HepG2 (cell line): ENCODE measurements at regions not wholly inside any gene's neighbourhood (a gene's known extent, or its start where the extent isn't known, plus 50 kb on each side); places are given as distances from the start of the nearest gene placed in this dataset.

Source experiments
- CAMTA2 ChIP-seq: sonication (generic); formaldehyde crosslinking; IDR thresholded peaks from 2 replicates; pipeline ENCODE4 v1.4.0; 2020; ENCODE audit warnings: mild to moderate bottlenecking, missing genetic modification reagents, borderline replicate concordance
- CENPBD1 ChIP-seq: sonication (generic); formaldehyde crosslinking; IDR thresholded peaks from 2 replicates; pipeline ENCODE4 v1.8.0; 2022; ENCODE audit warnings: missing genetic modification reagents, low read depth, mild to moderate bottlenecking, borderline replicate concordance
- FOXJ3 ChIP-seq: sonication (generic); formaldehyde crosslinking; IDR thresholded peaks from 2 replicates; pipeline ENCODE4 v1.4.0; 2020; ENCODE audit warnings: missing genetic modification reagents, mild to moderate bottlenecking, borderline replicate concordance
- HDAC6 ChIP-seq: fragments of 200-600 bp; sonication (generic); IDR thresholded peaks from 2 replicates; pipeline ENCODE4 v1.7.0; 2017; ENCODE audit warnings: mild to moderate bottlenecking, antibody characterized with exemption, low read length, low read depth
- HNRNPUL1 ChIP-seq: fragments of 200-400 bp; formaldehyde crosslinking; IDR thresholded peaks from 2 replicates; pipeline ENCODE4 v1.6.1; 2017; ENCODE audit warnings: low read depth, mild to moderate bottlenecking, low read length, moderate library complexity
- LBX2 ChIP-seq: sonication (generic); formaldehyde crosslinking; IDR thresholded peaks from 2 replicates; pipeline ENCODE4 v1.5.0; 2020; ENCODE audit warnings: missing genetic modification reagents, mild to moderate bottlenecking, borderline replicate concordance
- MXD3 ChIP-seq: IDR thresholded peaks from 2 replicates; pipeline ENCODE4 v1.6.1; 2016; ENCODE audit warnings: mild to moderate bottlenecking, missing biosample characterization, missing genetic modification reagents
- NR2F1 ChIP-seq, 2 experiments: fragments of 450-650 bp in 1 of 2; formaldehyde crosslinking in 1 of 2; IDR thresholded peaks; 2 replicates each; pipeline versions ENCODE4 v1.5.0 to v1.6.1; 2016 to 2020; ENCODE audit warnings: mild to moderate bottlenecking in 1 of 2, missing compliant biosample characterization in 1 of 2, missing genetic modification reagents in 1 of 2, moderate library complexity in 1 of 2
- PRDM4 ChIP-seq: sonication (generic); formaldehyde crosslinking; IDR thresholded peaks from 2 replicates; pipeline ENCODE4 v1.9.0; 2021; ENCODE audit warnings: missing genetic modification reagents, borderline replicate concordance
- RFX1 ChIP-seq: fragments of 450-650 bp; IDR thresholded peaks from 2 replicates; pipeline ENCODE4 v1.6.1; 2017
- SOX13 ChIP-seq, 3 experiments: fragments of 450-650 bp in 1 of 3; sonication (generic) in 1 of 3; formaldehyde crosslinking in 1 of 3; IDR thresholded peaks in 2 of 3; conservative IDR thresholded peaks in 1 of 3; 2 replicates each; pipeline versions ENCODE4 v1.5.0 to v1.6.1; 2016 to 2020; ENCODE audit warnings: antibody characterized with exemption in 1 of 3, mild to moderate bottlenecking in 1 of 3, missing compliant biosample characterization in 1 of 3, missing genetic modification reagents in 1 of 3, moderate library complexity in 1 of 3
- XRCC5 ChIP-seq: fragments of 200-400 bp; formaldehyde crosslinking; optimal IDR thresholded peaks from 2 replicates; pipeline ENCODE3; 2017; ENCODE audit warnings: mild to moderate bottlenecking, low read length
- ZBTB39 ChIP-seq: sonication (generic); formaldehyde crosslinking; IDR thresholded peaks from 2 replicates; pipeline ENCODE4 v1.5.0; 2020; ENCODE audit warnings: missing genetic modification reagents
- ZNF296 ChIP-seq: sonication (generic); formaldehyde crosslinking; conservative IDR thresholded peaks from 2 replicates; pipeline ENCODE4 v1.5.0; 2020; ENCODE audit warnings: mild to moderate bottlenecking, missing genetic modification reagents
- ZNF512B ChIP-seq: sonication (generic); formaldehyde crosslinking; IDR thresholded peaks from 2 replicates; pipeline ENCODE4 v1.5.1; 2020; ENCODE audit warnings: missing genetic modification reagents, mild to moderate bottlenecking, borderline replicate concordance
- ZNF710 ChIP-seq: sonication (generic); formaldehyde crosslinking; IDR thresholded peaks from 2 replicates; pipeline ENCODE4 v1.5.0; 2020; ENCODE audit warnings: mild to moderate bottlenecking, missing genetic modification reagents, borderline replicate concordance

- TF ChIP-seq SOX13 (IDR thresholded peaks at IDR 0.05) (peak; percentile 37; the same call in 1 of the 2 replicates), SOX13 (CRISPR knock-in tag; conservative IDR thresholded peaks at IDR 0.05 in 1 of 2, IDR thresholded peaks at IDR 0.05 in 1 of 2) (0 out of 4 replicates have a peak, but pooled peaks of 1 of the 2 experiments have one; percentile 33), HDAC6 (no peak), ZNF710 (CRISPR knock-in tag) (no peak), HNRNPUL1 (no peak), ZBTB39 (CRISPR knock-in tag) (no peak), RFX1 (no peak), XRCC5 (no peak), CENPBD1 (no peak), ZNF512B (CRISPR knock-in tag) (peak; percentile 98), MXD3 (CRISPR knock-in tag) (peak; percentile 70), NR2F1 (CRISPR knock-in tag; IDR thresholded peaks at IDR 0.05) (no peak), FOXJ3 (CRISPR knock-in tag) (no peak; the same call in 1 of the 2 replicates), ZNF296 (peak; percentile 70; the same call in 1 of the 2 replicates), PRDM4 (no peak), LBX2 (CRISPR knock-in tag) (no peak), CAMTA2 (no peak)
Observed at GRCh38 chr2:144331674-144332355, 188.1 kb downstream of the ZEB2 start (continued).
